GM12878 (cell line): ENCODE measurements at regions not wholly inside any gene's neighbourhood (a gene's known extent, or its start where the extent isn't known, plus 50 kb on each side); places are given as distances from the start of the nearest gene placed in this dataset.

ENCODE experiments used
- ATAC-seq: fragments of 200-7000 bp; cut with Tn5 transposase; 3 replicates; pipeline ENCODE4 v1.9.1; 2020; ENCODE audit warnings: mild to moderate bottlenecking, moderate library complexity
- BruUV-seq: library from RNA; stranded (reverse); fragments of 400-500 nt; replicated peaks from 2 replicates; lab custom pipeline; 2021; lab: Mats Ljungman, UMichigan
- CTCF ChIA-PET: fragments of 300-600 bp; sonication (Branson Sonifier 250); formaldehyde crosslinking; extraction: SDS; loops from one replicate; lab custom pipeline; 2021; ENCODE audit warnings: inconsistent platforms; lab: Yijun Ruan, JAX
- POLR2A ChIA-PET: fragments of 350-600 bp; formaldehyde crosslinking; extraction: SDS; loops from one replicate; lab custom pipeline; 2021; ENCODE audit warnings: inconsistent platforms; lab: Charles Lee
- RAD21 ChIA-PET: fragments of 300-600 bp; sonication (Branson Sonifier 250); formaldehyde crosslinking; loops from one replicate; lab custom pipeline; 2023; ENCODE audit warnings: antibody characterized with exemption; ENCODE audit not compliant: unreplicated experiment; lab: Charles Lee
- SMC1A ChIA-PET: fragments of 300-600 bp; sonication (Branson Sonifier 250); formaldehyde crosslinking; loops from one replicate; lab custom pipeline; 2023; ENCODE audit not compliant: unreplicated experiment, uncharacterized antibody; lab: Charles Lee
- DNase-seq: peaks from one replicate; pipeline ENCODE4 v3.0.0-alpha.2; 2011; ENCODE audit warnings: low read depth, low spot score
- FAIRE-seq: peaks from 3 replicates; lab custom pipeline; 2011; peaks lifted over from hg19 to GRCh38; lab: Jason Lieb, UNC
- H2AFZ ChIP-seq: 2 replicates; pipeline ENCODE4 v1.6.0; 2011; ENCODE audit warnings: low read depth, low read length, control low read depth; ENCODE audit not compliant: control insufficient read depth
- H3K27ac ChIP-seq: 2 replicates; pipeline ENCODE4 v1.5.1; 2011; ENCODE audit warnings: control low read depth; ENCODE audit not compliant: control insufficient read depth, insufficient read depth
- H3K27me3 ChIP-seq, 2 experiments: replicated peaks in 1 of 2; 2 replicates each; pipeline versions ENCODE4 v1.6.0 to v1.6.1; 2011; ENCODE audit warnings: low read length in 1 of 2; ENCODE audit not compliant: control insufficient read depth in 2 of 2, insufficient read depth in 2 of 2
- H3K36me3 ChIP-seq, 2 experiments: 2 replicates each; pipeline ENCODE4 v1.5.1; 2011; ENCODE audit warnings: low read length in 1 of 2; ENCODE audit not compliant: control insufficient read depth in 2 of 2, insufficient read depth in 2 of 2
- H3K4me1 ChIP-seq: 2 replicates; pipeline ENCODE4 v1.6.1; 2011; ENCODE audit warnings: mild to moderate bottlenecking, low read length, moderate library complexity, mixed read lengths; ENCODE audit not compliant: control insufficient read depth, insufficient read depth
- H3K4me2 ChIP-seq: 2 replicates; pipeline ENCODE4 v1.6.0; 2011; ENCODE audit warnings: control low read depth; ENCODE audit not compliant: control insufficient read depth, insufficient read depth
- H3K4me3 ChIP-seq: fragments of 200-600 bp; sonication (generic); 2 replicates; pipeline ENCODE4 v1.5.1; 2016
- H3K79me2 ChIP-seq: 2 replicates; pipeline ENCODE4 v1.6.0; 2011; ENCODE audit warnings: low read length; ENCODE audit not compliant: control insufficient read depth, insufficient read depth
- H3K9ac ChIP-seq: 2 replicates; pipeline ENCODE4 v1.8.0; 2011; ENCODE audit warnings: low read length, control low read depth, mixed read lengths; ENCODE audit not compliant: control insufficient read depth, insufficient read depth
- H3K9me3 ChIP-seq: replicated peaks from 3 replicates; pipeline ENCODE4 v1.5.1; 2011; ENCODE audit warnings: mild to moderate bottlenecking, low read length; ENCODE audit not compliant: control insufficient read depth, insufficient read depth
- H4K20me1 ChIP-seq: 2 replicates; pipeline ENCODE4 v1.6.0; 2011; ENCODE audit not compliant: control insufficient read depth, insufficient read depth
- CREB1 ChIP-seq: IDR thresholded peaks from 2 replicates; pipeline ENCODE4 v1.6.1; 2012; ENCODE audit warnings: low read depth, mild to moderate bottlenecking, inconsistent platforms
- DPF2 ChIP-seq: fragments of 450-650 bp; IDR thresholded peaks from 2 replicates; pipeline ENCODE4 v1.6.1; 2017; ENCODE audit warnings: mild to moderate bottlenecking
- FOXK2 ChIP-seq: fragments of 450-650 bp; IDR thresholded peaks from 2 replicates; pipeline ENCODE4 v1.6.1; 2017; ENCODE audit warnings: mild to moderate bottlenecking, moderate library complexity
- IKZF2 ChIP-seq, 2 experiments: fragments of 450-650 bp; IDR thresholded peaks; 2 replicates each; pipeline ENCODE4 v1.6.1; 2017; ENCODE audit warnings: mild to moderate bottlenecking in 2 of 2, moderate library complexity in 2 of 2
- IRF3 ChIP-seq: fragments of 450-650 bp; IDR thresholded peaks from 2 replicates; pipeline ENCODE4 v1.6.1; 2014; ENCODE audit warnings: mild to moderate bottlenecking
- KAT2A ChIP-seq: conservative IDR thresholded peaks from 2 replicates; pipeline ENCODE4 v1.6.1; 2011; ENCODE audit warnings: low read depth, low read length; ENCODE audit not compliant: control insufficient read depth
- MEF2B ChIP-seq: fragments of 450-650 bp; IDR thresholded peaks from 2 replicates; pipeline ENCODE4 v1.6.1; 2018; ENCODE audit warnings: mild to moderate bottlenecking, moderate library complexity; ENCODE audit not compliant: partially characterized antibody, poor library complexity, severe bottlenecking
- MTA2 ChIP-seq: fragments of 450-650 bp; IDR thresholded peaks from 2 replicates; pipeline ENCODE4 v1.6.1; 2016; ENCODE audit warnings: low read depth, mild to moderate bottlenecking, moderate library complexity
- RAD21 ChIP-seq: IDR thresholded peaks from 2 replicates; pipeline ENCODE4 v1.6.1; 2011; ENCODE audit warnings: mild to moderate bottlenecking, low read depth, low read length, moderate library complexity; ENCODE audit not compliant: insufficient read depth
- RBBP5 ChIP-seq: fragments of 200-600 bp; sonication (generic); conservative IDR thresholded peaks from 2 replicates; pipeline ENCODE4 v1.6.1; 2016
- SPI1 ChIP-seq: IDR thresholded peaks from 2 replicates; pipeline ENCODE4 v1.6.1; 2011; ENCODE audit warnings: low read depth, mild to moderate bottlenecking, low read length, moderate library complexity, borderline replicate concordance; ENCODE audit not compliant: insufficient read depth
- STAT1 ChIP-seq: fragments of 450-650 bp; conservative IDR thresholded peaks from 2 replicates; pipeline ENCODE4 v1.6.1; 2014; ENCODE audit warnings: antibody characterized with exemption, mild to moderate bottlenecking
- SUZ12 ChIP-seq: fragments of 200-600 bp; sonication (generic); IDR thresholded peaks from one replicate; pipeline ENCODE4 v1.6.1; 2018; ENCODE audit warnings: antibody characterized with exemption, mild to moderate bottlenecking; ENCODE audit not compliant: unreplicated experiment
- TCF12 ChIP-seq: IDR thresholded peaks from 2 replicates; pipeline ENCODE4 v1.6.1; 2011; ENCODE audit warnings: low read depth, mild to moderate bottlenecking, low read length
- ZNF274 ChIP-seq: IDR thresholded peaks from one replicate; pipeline ENCODE4 v1.8.0; 2011; ENCODE audit not compliant: insufficient read length, insufficient read depth
- WGBS: methylation state at CpG from one replicate; pipeline ENCODE4 v1.1.6; 2016; ENCODE audit warnings: low lambda C conversion rate; ENCODE audit not compliant: insufficient replicate concordance, insufficient coverage; ENCODE audit errors: missing lambda C conversion rate; 5-methylcytosine and 5-hydroxymethylcytosine counted together
- in situ Hi-C: fragments of 300-500 bp; cut with MboI; formaldehyde crosslinking; loops from 9 replicates; pipeline ENCODE4 v1.14.3; 2018; ENCODE audit warnings: mixed read lengths
- intact Hi-C: fragments of 100-400 bp; cut with micrococcal nuclease; formaldehyde crosslinking; loops from one replicate; pipeline ENCODE4 v1.14.2; 2022; ENCODE audit not compliant: unreplicated experiment
- TF ChIP-seq, protein P1 (sequence below): fragments of 450-650 bp; IDR thresholded peaks from 2 replicates; pipeline ENCODE4 v1.6.1; 2017; ENCODE audit warnings: mild to moderate bottlenecking, low read depth, inconsistent platforms; ENCODE audit not compliant: poor library complexity, severe bottlenecking

- POLR2A ChIA-PET: no interaction called here
- BruUV-seq: no TSS peak
- Histone ChIP-seq H3K4me2 (no peak overlapping the region), H4K20me1 (no peaks in the 10 kb centered on the region), H3K4me1 (no peaks in the 10 kb centered on the region), H3K9ac (no peak overlapping the region), H3K4me3 (no peak overlapping the region), H3K9me3 (no peaks in the 10 kb centered on the region), H3K27me3 (no peaks in the 10 kb centered on the region; a peak in 2 of 4 replicates), H3K79me2 (no peaks in the 10 kb centered on the region), H2AFZ (no peak overlapping the region)
- ATAC-seq (no peak), FAIRE-seq (no peak), DNase-seq (no peak)
- RAD21 ChIA-PET: no interaction called here
- CTCF ChIA-PET: no interaction called here
- in situ Hi-C loops: no loop called here
- SMC1A ChIA-PET: no interaction called here
- WGBS: 0% methylated on average over 2 of the region's 2 CpGs
- TF ChIP-seq MEF2B: no peak
- no peak for TF ChIP-seq IKZF2 (IDR thresholded peaks at IDR 0.05)
- no peak for TF ChIP-seq STAT1
- TF ChIP-seq RBBP5: no peak
- no peak for TF ChIP-seq MTA2
- no peak for TF ChIP-seq TCF12
- no peak for TF ChIP-seq SUZ12
- no peak for TF ChIP-seq CREB1
- TF ChIP-seq, all 136 proteins: peak for 0
- no peaks in the 10 kb centered on the region for H3K36me3 ChIP-seq
- intact Hi-C loops: no loop called here
- H3K27ac ChIP-seq: no peak overlapping the region
Observed at GRCh38 chr5:33212900-33213299, 227.9 kb upstream of the TARS1 start.

DNA sequence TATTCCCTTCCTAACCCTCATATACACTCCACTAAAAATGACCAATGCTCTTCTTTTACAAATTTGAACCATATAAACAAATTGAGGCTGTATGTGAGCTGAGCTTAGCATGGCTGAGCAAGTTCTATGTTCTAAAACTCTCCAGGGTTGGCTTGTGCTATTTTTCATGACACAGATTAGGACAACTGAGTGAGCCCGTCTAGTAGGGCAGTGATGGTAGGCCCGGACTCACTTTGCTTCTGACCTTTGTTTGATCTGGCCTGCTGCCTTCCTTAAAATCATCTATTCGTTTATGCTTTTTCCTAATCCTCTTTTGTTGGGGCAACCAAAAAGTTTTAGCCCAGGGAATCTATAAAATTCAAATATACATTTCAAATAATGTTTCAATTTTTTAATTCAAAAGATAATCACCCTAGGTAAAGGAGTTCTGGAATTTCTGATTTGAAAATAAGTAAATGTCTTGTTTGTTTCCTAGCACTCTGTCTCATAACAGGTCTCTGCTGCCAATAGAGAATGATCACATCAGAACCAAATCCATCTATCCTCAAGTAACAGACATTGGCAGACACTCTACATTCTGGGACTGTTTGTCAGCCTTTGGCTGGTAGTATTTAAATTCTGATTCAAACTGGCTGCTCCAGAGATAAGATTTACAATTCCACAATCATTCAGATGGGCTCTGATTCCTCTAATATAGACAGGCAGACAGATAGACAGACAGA, 217.0 kb upstream of the TARS1 start:
- in situ Hi-C loops (no loop called here), intact Hi-C loops (no loop called here)
- ChIA-PET CTCF (no interaction called here), POLR2A (no interaction called here), SMC1A (interaction anchor here (1.3 kb wide), 1 partner anchor 19 kb away, joined by 4 read pairs; no protein-coding TSS in a partner anchor), RAD21 (no interaction called here)
- no peaks in the 10 kb centered on the region for H3K79me2 ChIP-seq
- H3K27me3 ChIP-seq: no peaks in the 10 kb centered on the region
- no peak overlapping the region for H3K4me3 ChIP-seq
- 63% methylated on average over 3 of the region's 3 CpGs for WGBS
- no peak overlapping the region for H2AFZ ChIP-seq
- FAIRE-seq (no peak), DNase-seq (no peak), ATAC-seq (no peak)
- H3K9ac ChIP-seq: no peak overlapping the region
- no TSS peak for BruUV-seq
- H3K27ac ChIP-seq: no peak overlapping the region
- H3K4me1 ChIP-seq: no peaks in the 10 kb centered on the region
- no peaks in the 10 kb centered on the region for H3K36me3 ChIP-seq
- H3K9me3 ChIP-seq: no peaks in the 10 kb centered on the region
- no peaks in the 10 kb centered on the region for H4K20me1 ChIP-seq
- H3K4me2 ChIP-seq: no peak overlapping the region
- TF ChIP-seq DPF2 (no peak), RAD21 (no peak), IRF3 (no peak), FOXK2 (no peak), KAT2A (no peak), ZNF274 (no peak), SUZ12 (no peak), SPI1 (no peak)
- TF ChIP-seq, protein P1, sequence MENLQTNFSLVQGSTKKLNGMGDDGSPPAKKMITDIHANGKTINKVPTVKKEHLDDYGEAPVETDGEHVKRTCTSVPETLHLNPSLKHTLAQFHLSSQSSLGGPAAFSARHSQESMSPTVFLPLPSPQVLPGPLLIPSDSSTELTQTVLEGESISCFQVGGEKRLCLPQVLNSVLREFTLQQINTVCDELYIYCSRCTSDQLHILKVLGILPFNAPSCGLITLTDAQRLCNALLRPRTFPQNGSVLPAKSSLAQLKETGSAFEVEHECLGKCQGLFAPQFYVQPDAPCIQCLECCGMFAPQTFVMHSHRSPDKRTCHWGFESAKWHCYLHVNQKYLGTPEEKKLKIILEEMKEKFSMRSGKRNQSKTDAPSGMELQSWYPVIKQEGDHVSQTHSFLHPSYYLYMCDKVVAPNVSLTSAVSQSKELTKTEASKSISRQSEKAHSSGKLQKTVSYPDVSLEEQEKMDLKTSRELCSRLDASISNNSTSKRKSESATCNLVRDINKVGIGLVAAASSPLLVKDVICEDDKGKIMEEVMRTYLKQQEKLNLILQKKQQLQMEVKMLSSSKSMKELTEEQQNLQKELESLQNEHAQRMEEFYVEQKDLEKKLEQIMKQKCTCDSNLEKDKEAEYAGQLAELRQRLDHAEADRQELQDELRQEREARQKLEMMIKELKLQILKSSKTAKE: no peak
